PC-3 (cell line): ENCODE measurements at regions not wholly inside any gene's neighbourhood (a gene's known extent, or its start where the extent isn't known, plus 50 kb on each side); places are given as distances from the start of the nearest gene placed in this dataset.

Experiments used
- ATAC-seq: fragments of 200-7000 bp; cut with Tn5 transposase; 2 replicates; pipeline ENCODE4 v1.9.1; 2020; ENCODE audit warnings: mild to moderate bottlenecking, moderate library complexity
- BruUV-seq: library from RNA; stranded (reverse); fragments of 400-500 nt; replicated peaks from 2 replicates; lab custom pipeline; 2021; lab: Mats Ljungman, UMichigan
- CTCF ChIA-PET: fragments of 300-600 bp; sonication (Branson Sonifier 250); formaldehyde crosslinking; loops from one replicate; lab custom pipeline; 2022; ENCODE audit warnings: antibody characterized with exemption; lab: Charles Lee
- POLR2A ChIA-PET: fragments of 300-600 bp; sonication (Branson Sonifier 250); formaldehyde crosslinking; loops from one replicate; lab custom pipeline; 2022; ENCODE audit warnings: antibody characterized with exemption; ENCODE audit not compliant: unreplicated experiment; lab: Charles Lee
- DNase-seq: peaks from one replicate; pipeline ENCODE4 v3.0.0-alpha.2; 2015
- H2AFZ ChIP-seq: fragments of 300-600 bp; sonication (generic); 2 replicates; pipeline ENCODE4 v1.6.0; 2016; ENCODE audit warnings: antibody characterized with exemption, low read length
- H3F3A ChIP-seq: fragments of 300-600 bp; sonication (generic); one replicate; pipeline ENCODE4 v1.6.0; 2017; ENCODE audit warnings: antibody characterized with exemption, low read length, control low read depth, mild to moderate bottlenecking; ENCODE audit not compliant: unreplicated experiment
- H3K27ac ChIP-seq: fragments of 300-600 bp; sonication (generic); 2 replicates; pipeline ENCODE4 v1.5.1; 2016; ENCODE audit warnings: mild to moderate bottlenecking, low read length
- H3K27me3 ChIP-seq: fragments of 300-600 bp; sonication (generic); 2 replicates; pipeline ENCODE4 v1.6.1; 2016; ENCODE audit warnings: low read length, mixed read lengths
- H3K36me3 ChIP-seq: fragments of 300-600 bp; sonication (generic); 2 replicates; pipeline ENCODE4 v1.6.1; 2016; ENCODE audit warnings: low read depth, mixed run types, low read length, mixed read lengths
- H3K4me1 ChIP-seq: fragments of 300-600 bp; sonication (generic); 2 replicates; pipeline ENCODE4 v1.5.1; 2016; ENCODE audit warnings: low read length; ENCODE audit not compliant: insufficient read depth
- H3K4me2 ChIP-seq: fragments of 300-600 bp; sonication (generic); 2 replicates; pipeline ENCODE4 v1.6.0; 2016; ENCODE audit warnings: low read length
- H3K4me3 ChIP-seq: fragments of 300-600 bp; sonication (generic); 2 replicates; pipeline ENCODE4 v1.5.1; 2016; ENCODE audit warnings: mild to moderate bottlenecking, low read length, mixed read lengths
- H3K79me2 ChIP-seq: fragments of 300-600 bp; sonication (generic); 2 replicates; pipeline ENCODE4 v1.6.1; 2017; ENCODE audit warnings: low read length, mixed read lengths
- H3K9ac ChIP-seq: fragments of 300-600 bp; sonication (generic); 2 replicates; pipeline ENCODE4 v1.6.0; 2016; ENCODE audit warnings: mild to moderate bottlenecking, low read length
- H3K9me2 ChIP-seq: fragments of 300-600 bp; sonication (generic); replicated peaks from 2 replicates; pipeline ENCODE4 v1.6.1; 2016; ENCODE audit warnings: mixed run types, low read length, mixed read lengths
- H3K9me3 ChIP-seq: fragments of 300-600 bp; sonication (generic); 2 replicates; pipeline ENCODE4 v1.6.1; 2016; ENCODE audit warnings: low read length, mixed read lengths
- H4K20me1 ChIP-seq: fragments of 300-600 bp; sonication (generic); 2 replicates; pipeline ENCODE4 v1.6.1; 2016; ENCODE audit warnings: low read length, mixed read lengths
- CTCF ChIP-seq: fragments of 300-600 bp; sonication (generic); conservative IDR thresholded peaks from 2 replicates; pipeline ENCODE4 v1.5.1; 2017; ENCODE audit warnings: antibody characterized with exemption, low read depth, mild to moderate bottlenecking, low read length
- EZH2 ChIP-seq: fragments of 300-600 bp; sonication (generic); IDR thresholded peaks from one replicate; pipeline ENCODE4 v1.6.1; 2017; ENCODE audit warnings: antibody characterized with exemption, mild to moderate bottlenecking, low read length; ENCODE audit not compliant: unreplicated experiment
- EZH2phosphoT487 ChIP-seq: fragments of 300-600 bp; sonication (generic); IDR thresholded peaks from 2 replicates; pipeline ENCODE4 v1.6.1; 2018; ENCODE audit warnings: mild to moderate bottlenecking, antibody characterized with exemption, low read length, borderline replicate concordance
- intact Hi-C: fragments of 100-400 bp; cut with micrococcal nuclease; formaldehyde crosslinking; loops from 2 replicates; pipeline ENCODE4 v1.9.0; 2023

GRCh38 chr1:38571726-38572125 is 287.8 kb downstream of the RRAGC start:
- DNase-seq = no peak
- H3K9ac ChIP-seq = no peak overlapping the region
- no peak for TF ChIP-seq EZH2
- no peak for TF ChIP-seq CTCF
- no peak for TF ChIP-seq EZH2phosphoT487
- no peak overlapping the region for H3K4me2 ChIP-seq
- H3K27me3 ChIP-seq = peaks cover 51% of the 10 kb centered on the region
- CTCF ChIA-PET = interaction anchor here (0.7 kb wide), 1 partner anchor 372 kb away, joined by 3 read pairs; no protein-coding TSS in a partner anchor
- no peaks in the 10 kb centered on the region for H4K20me1 ChIP-seq
- no peaks in the 10 kb centered on the region for H3K9me2 ChIP-seq
- H3K36me3 ChIP-seq = no peaks in the 10 kb centered on the region
- no peaks in the 10 kb centered on the region for H3F3A ChIP-seq
- no peaks in the 10 kb centered on the region for H3K9me3 ChIP-seq
- no peak overlapping the region for H3K27ac ChIP-seq
- ATAC-seq = no peak
- H3K4me3 ChIP-seq = no peak overlapping the region
- H3K4me1 ChIP-seq = no peaks in the 10 kb centered on the region
- POLR2A ChIA-PET = no interaction called here
- H2AFZ ChIP-seq = no peak overlapping the region
- BruUV-seq = no TSS peak
- no peaks in the 10 kb centered on the region for H3K79me2 ChIP-seq
- intact Hi-C loops = no loop called here

GRCh38 chr1:38570657-38570975 is 289.0 kb downstream of the RRAGC start:
- no peak for ATAC-seq
- intact Hi-C loops = no loop called here

More at GRCh38 chr1:38570657-38570975, 289.0 kb downstream of the RRAGC start:
- DNase-seq = no peak
- Histone ChIP-seq H3K9me3 (no peaks in the 10 kb centered on the region), H3K27ac (no peak overlapping the region), H3K9me2 (no peaks in the 10 kb centered on the region), H2AFZ (no peak overlapping the region), H3K4me2 (no peak overlapping the region), H3F3A (no peaks in the 10 kb centered on the region), H3K79me2 (no peaks in the 10 kb centered on the region), H3K36me3 (no peaks in the 10 kb centered on the region), H3K4me3 (no peak overlapping the region), H4K20me1 (no peaks in the 10 kb centered on the region), H3K4me1 (no peaks in the 10 kb centered on the region), H3K27me3 (peaks cover 47% of the 10 kb centered on the region), H3K9ac (no peak overlapping the region)
- BruUV-seq = no TSS peak
- ChIA-PET POLR2A (interaction anchor here (0.6 kb wide), 1 partner anchor 544 kb away, joined by 3 read pairs; no protein-coding TSS in a partner anchor), CTCF (no interaction called here)
- TF ChIP-seq CTCF (no peak), EZH2 (no peak), EZH2phosphoT487 (no peak)
